ENCODE measurements at regions not wholly inside any gene's neighbourhood (a gene's known extent, or its start where the extent isn't known, plus 50 kb on each side); places are given as distances from the start of the nearest gene placed in this dataset.
"Not testable (repeated sequence)": the region's sequence is repeated elsewhere in the genome, so short reads cannot be mapped to it uniquely, and the experiment has no call there.

- DNase-seq (ENCODE audit: low read depth), result no peak
Observed at GRCh38 chr12:11978726-11979384, 91.9 kb upstream of the BCL2L14 start.

DNA sequence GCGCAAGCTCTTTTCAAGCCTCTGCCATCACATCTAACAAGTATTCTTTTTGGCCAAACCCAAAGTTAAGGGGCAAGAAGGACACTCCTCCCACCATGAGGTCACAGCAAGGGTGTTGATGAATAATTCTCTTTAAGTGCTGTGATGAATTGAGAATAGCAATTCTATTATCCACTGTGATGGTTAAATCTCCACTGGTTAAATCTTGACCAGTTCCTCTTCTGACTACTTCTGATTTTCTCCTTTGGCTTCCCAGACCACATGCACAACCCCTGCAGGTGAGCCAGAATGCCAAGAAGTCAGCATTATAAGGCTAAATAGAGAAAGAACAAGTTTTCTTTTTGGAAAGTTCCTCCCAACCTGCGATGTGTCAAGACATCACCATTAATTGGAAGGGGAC is 90.6 kb upstream of the BCL2L14 start:
- DNase-seq (ENCODE audit: low read depth), result no peak

DNA sequence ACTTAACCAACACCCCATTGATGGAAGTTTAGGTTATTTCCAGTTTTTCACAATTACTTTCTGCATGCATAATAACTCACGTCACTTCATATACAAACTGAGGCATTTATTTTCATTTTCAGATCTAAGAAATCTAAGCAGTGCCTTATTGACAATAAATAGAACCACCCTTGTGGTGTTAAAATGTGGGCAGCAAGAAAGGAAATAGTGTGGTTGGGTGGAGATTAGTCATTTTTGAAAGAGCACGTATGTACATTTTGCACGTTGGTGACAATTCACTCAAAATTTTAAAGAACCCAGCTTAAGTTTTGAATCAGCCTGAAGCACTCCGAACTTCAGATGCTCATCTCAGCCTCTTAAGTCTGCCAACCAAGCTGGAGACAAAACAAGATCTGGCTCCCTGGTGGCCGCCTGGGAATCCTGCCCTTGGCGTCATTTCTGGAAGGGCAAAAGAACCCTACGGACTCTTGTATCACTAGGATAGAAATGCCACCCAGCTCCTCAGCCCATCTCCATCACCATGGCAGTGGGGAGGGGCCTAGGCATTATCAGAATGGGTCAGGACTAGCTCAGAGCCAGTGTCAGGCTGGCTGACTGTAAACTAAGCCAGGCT is 89.5 kb upstream of the BCL2L14 start:
- peak; percentile 8 for DNase-seq (ENCODE audit: low read depth)

GRCh38 chr12:11984417-11984816 is 86.3 kb upstream of the BCL2L14 start:
- DNase-seq (ENCODE audit: low read depth), result no peak

DNA sequence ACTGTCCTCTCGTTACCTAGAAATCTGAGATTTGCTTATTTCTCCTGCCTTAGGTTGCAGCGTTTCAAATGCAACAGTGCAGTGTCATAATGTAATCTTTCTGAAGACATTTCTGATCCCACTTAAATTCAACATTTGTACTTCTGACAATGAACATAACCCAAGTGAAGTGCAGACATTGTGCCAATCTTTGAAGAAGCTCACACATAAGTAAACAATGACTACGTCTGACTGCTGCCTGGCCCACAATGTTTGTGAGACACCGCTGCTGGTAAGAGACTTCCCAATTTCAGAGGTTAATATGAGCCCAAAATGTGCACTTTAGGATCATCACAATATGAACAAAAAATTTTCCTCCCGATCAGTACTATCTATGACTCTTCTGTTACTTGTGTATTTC is 84.6 kb upstream of the BCL2L14 start:
- no peak for DNase-seq (ENCODE audit: low read depth)

DNA sequence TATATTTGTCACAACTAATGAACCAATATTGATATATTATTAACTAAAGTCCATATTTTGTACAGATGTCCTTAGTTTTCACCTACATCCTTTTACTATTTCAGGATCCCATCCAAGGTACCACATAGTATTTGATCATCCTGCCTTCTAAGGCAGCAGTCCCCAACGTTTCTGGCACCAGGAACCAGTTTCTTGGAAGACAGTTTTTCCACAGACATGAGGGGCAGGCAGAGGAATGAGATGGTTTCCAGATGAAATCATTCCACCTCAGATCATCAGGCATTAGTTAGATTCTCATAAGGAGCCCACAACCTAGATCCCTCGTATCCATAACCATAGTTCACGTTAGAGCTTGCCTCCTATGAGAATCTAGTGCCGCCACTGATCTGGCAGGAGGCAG is 82.8 kb upstream of the BCL2L14 start:
- DNase-seq (ENCODE audit: low read depth), result no peak

DNA sequence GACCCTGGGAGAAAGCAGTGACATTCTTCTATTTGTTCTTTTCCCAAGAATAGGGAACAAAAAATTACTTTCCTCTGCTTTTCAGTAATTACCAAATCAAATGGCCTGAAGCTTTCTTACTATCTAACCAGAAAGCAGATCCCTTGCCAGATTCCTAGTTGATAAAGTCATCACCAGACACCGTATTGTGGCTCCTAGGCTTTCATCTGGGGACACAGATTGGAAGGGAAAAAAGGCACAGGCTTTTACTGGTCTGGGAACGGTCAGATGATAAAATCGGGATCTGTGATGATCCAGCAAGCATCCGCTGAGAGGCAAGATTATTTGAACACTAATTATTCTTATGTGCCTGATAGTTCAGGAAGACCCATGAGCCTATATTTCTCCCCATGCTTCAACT is 79.1 kb upstream of the BCL2L14 start:
- no peak for DNase-seq (ENCODE audit: low read depth)

- DNase-seq (ENCODE audit: low read depth), result no peak
Observed at GRCh38 chr12:11992515-11992914, 78.2 kb upstream of the BCL2L14 start.

- DNase-seq (ENCODE audit: low read depth), result not testable (repeated sequence)
Observed at GRCh38 chr12:11998307-11998943, 72.3 kb upstream of the BCL2L14 start.

GRCh38 chr12:11998944-11999315 is 71.8 kb upstream of the BCL2L14 start:
- DNase-seq (ENCODE audit: low read depth), result no peak

GRCh38 chr12:12003609-12004008 is 67.1 kb upstream of the BCL2L14 start:
- DNase-seq (ENCODE audit: low read depth), result no peak

DNA sequence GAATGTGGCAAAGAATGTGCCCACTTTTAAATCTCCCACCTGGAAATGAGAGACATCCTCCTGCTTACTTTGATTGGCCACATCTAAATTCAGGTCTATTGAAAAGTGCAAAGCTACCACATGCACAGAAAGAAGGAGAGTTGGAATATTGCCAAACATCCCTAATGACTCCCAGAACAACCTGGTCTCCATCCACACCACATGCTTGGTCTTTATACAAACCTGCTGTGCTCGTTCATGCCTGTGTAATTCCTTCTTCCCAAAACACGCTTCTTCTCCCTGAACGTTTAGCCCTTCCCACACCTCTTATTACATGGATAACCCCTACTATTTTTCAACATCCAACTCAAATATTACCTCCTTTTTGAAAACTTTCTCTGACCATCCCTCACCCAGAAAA is 66.2 kb upstream of the BCL2L14 start:
- DNase-seq (ENCODE audit: low read depth), result no peak

DNA sequence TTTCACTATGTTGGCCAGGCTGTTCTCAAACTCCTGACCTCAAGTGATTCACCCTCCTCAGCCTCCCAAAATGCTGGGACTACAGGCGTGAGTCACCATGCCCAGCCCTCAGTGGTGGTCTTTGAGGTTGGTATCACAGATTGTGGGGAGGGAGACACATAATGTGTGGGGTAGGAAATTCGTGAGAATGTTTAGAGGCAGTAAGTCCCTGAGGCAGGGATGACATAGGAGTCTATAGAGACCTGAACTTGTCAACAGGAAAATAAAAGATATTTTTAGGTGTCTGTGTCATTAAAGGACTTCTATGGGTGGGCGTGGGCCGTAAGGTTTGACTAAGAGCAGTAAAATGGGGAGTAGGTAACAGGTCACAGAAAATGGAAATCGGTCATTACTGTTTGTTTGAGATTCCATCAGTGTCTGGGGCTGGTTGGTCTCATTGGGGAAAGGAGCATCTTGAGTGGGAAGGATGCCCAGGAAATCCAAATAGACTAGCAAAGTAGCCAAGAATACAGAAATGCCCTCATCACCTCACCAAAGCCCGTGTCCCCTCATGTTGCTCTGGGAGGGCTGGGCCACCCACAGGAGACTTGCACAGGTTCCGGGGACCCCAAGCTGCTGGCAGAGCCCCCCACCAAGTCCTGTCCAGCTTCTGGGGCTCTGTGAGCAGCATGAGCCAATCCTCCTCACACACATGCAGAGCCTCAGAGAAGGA is 63.6 kb upstream of the BCL2L14 start:
- DNase-seq (ENCODE audit: low read depth), result peak; percentile 60

DNA sequence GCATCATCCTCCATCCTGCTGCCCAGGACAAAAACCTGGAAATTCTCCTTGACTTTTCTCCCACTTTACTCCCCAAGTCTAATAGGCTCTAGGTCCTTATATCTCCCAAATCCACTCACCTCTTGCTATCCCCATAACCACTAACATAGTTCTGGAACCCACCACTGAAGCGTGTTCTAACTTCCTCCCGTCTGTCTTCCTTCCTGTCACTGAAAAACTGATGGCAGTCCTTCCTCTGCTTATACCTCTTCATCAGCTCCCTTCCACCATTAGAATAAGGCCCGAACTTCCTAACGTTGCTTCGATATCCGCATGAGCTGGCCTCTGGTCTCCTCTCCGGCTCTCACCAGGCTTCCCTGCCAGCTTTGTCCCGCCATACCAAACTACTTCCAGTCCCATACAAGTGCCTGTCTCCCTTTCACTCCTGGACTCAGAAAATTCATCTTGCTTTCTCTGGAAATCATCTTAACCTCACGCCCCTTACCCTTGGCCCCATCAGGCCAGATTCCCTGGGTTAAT is 63.0 kb upstream of the BCL2L14 start:
- DNase-seq (ENCODE audit: low read depth), result no peak

DNA sequence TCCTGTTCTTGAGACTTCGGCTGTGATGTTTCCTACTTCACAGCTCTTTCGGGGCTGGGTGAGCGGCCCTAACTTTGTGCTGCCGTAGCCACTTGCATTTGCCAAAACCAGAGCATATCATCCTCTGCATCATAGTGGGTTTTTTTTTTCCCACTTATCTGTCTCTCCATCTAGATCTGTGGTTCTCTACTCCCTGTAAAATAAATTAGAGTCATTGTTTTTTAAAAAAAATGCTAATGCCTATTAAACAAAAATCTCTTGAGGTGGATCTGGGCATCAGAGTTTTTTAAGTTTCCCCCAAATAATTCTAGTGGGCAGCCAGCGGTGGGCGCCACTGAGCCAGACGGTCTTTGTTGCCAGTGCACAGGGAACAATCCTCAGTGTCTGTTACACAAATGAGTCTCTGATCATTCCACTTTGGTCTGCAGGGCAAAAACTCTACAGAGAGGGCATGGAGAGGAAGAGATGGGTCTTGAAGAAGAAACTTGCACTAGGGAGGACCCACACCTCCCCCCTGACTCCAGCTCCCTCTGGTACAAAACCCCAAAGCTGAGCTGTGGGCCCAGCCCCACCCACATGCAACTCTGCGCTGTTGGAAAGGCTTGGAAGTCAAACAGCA is 62.4 kb upstream of the BCL2L14 start:
- no peak for DNase-seq (ENCODE audit: low read depth)

DNA sequence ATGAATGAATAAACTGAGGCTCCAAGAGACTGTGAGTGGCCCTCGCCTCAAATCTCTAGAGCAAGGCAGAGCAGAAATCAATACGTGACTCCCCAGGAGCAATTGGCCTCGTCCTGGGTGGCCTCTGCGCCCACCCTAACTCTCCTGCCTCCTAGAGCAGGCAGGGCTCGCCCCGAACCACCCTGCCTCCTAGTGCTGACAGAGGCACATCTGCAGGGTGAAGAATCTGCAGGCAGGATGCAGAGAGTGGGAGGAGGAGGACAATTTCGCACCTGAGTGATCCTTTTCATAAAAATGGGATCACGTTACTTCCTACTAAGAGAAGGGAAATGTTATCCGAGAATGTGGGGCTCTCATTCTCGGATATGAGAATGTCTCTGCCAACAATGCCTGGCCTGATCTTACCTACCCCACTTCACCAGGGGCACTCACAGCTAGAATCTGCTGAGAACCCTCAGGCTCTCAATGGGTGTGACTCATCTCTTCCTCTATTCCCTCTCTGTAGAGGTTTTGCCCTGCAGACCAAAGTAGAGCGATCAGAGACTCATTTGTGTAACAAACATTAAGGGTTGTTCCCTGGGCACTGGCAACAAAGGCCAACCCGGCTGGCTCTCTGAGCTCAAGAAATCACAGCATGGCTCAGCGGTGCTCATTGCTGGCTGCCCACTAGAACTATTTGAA is 61.7 kb upstream of the BCL2L14 start:
- DNase-seq (ENCODE audit: low read depth), result peak; percentile 26

- DNase-seq (ENCODE audit: low read depth), result not testable (repeated sequence)
Observed at GRCh38 chr12:12009749-12010276, 60.9 kb upstream of the BCL2L14 start.

GRCh38 chr12:12010277-12011039 is 60.3 kb upstream of the BCL2L14 start:
- peak; percentile 43 for DNase-seq (ENCODE audit: low read depth)

- no peak for DNase-seq (ENCODE audit: low read depth)
Observed at GRCh38 chr12:12011880-12012260, 58.9 kb upstream of the BCL2L14 start.

GRCh38 chr12:12015073-12015685 is 55.6 kb upstream of the BCL2L14 start:
- no peak for DNase-seq (ENCODE audit: low read depth)

Data from stimulated activated CD8-positive, alpha-beta memory T cell treated with anti-CD3 and anti-CD28 coated beads, Interleukin-4, amount 100 ng/mL, for 24 hours (primary cell).